GM12865 (cell line): ENCODE measurements at regions not wholly inside any gene's neighbourhood (a gene's known extent, or its start where the extent isn't known, plus 50 kb on each side); places are given as distances from the start of the nearest gene placed in this dataset.

Source experiments
- DNase-seq: peaks from one replicate; pipeline ENCODE4 v3.0.0; 2010; ENCODE audit warnings: low read depth
- H3K4me3 ChIP-seq: 2 replicates; pipeline ENCODE4 v1.5.1; 2011; ENCODE audit warnings: mild to moderate bottlenecking, low read depth, low read length, control low read depth
- CTCF ChIP-seq: IDR thresholded peaks from 2 replicates; pipeline ENCODE4 v1.5.1; 2011; ENCODE audit warnings: low read length, control low read depth, low read depth, inconsistent platforms; ENCODE audit not compliant: insufficient read depth; ENCODE audit errors: missing control alignments

GRCh38 chr1:163771637-163772036 lies 449.9 kb downstream of the NUF2 start:
- no peak for TF ChIP-seq CTCF
- DNase-seq: no peak
- no peak overlapping the region for H3K4me3 ChIP-seq

- no peak for DNase-seq
- TF ChIP-seq CTCF: no peak
- H3K4me3 ChIP-seq: no peak overlapping the region
Observed at GRCh38 chr1:163772246-163772645, 450.5 kb downstream of the NUF2 start.

GRCh38 chr1:163773396-163773795 lies 451.6 kb downstream of the NUF2 start:
- no peak for DNase-seq
- no peak for TF ChIP-seq CTCF
- no peak overlapping the region for H3K4me3 ChIP-seq

- no peak overlapping the region for H3K4me3 ChIP-seq
- TF ChIP-seq CTCF: no peak
- DNase-seq: no peak
Observed at GRCh38 chr1:163774401-163774945, 452.7 kb downstream of the NUF2 start.

- no peak for DNase-seq
- TF ChIP-seq CTCF: no peak
Observed at GRCh38 chr1:163774978-163775620, 453.3 kb downstream of the NUF2 start.

GRCh38 chr1:163777205-163777604 lies 455.5 kb downstream of the NUF2 start:
- no peak overlapping the region for H3K4me3 ChIP-seq
- TF ChIP-seq CTCF: no peak
- no peak for DNase-seq

More at GRCh38 chr1:163774978-163775620, 453.3 kb downstream of the NUF2 start:
- H3K4me3 ChIP-seq: no peak overlapping the region

- H3K4me3 ChIP-seq: no peak overlapping the region
- no peak for TF ChIP-seq CTCF
- no peak for DNase-seq
Observed at GRCh38 chr1:163781146-163781545, 459.4 kb downstream of the NUF2 start.
